Pancreas (tissue), 10 donors: ENCODE measurements at regions not wholly inside any gene's neighbourhood (a gene's known extent, or its start where the extent isn't known, plus 50 kb on each side); places are given as distances from the start of the nearest gene placed in this dataset.

Source experiments
- ATAC-seq, 4 donors: fragments of 200-7000 bp; cut with Tn5 transposase; one replicate each; pipeline versions ENCODE4 v1.8.0 to v1.9.1; 2020; ENCODE audit warnings: mild to moderate bottlenecking in 4 of 4, moderate library complexity in 4 of 4
- DNase-seq, 6 donors: peaks; one replicate each; pipeline ENCODE4 v3.0.0-alpha.2; 2020
- FAIRE-seq: peaks from 2 replicates; lab custom pipeline; 2012; peaks lifted over from hg19 to GRCh38; lab: Jason Lieb, UNC
- H3K27ac ChIP-seq, 4 donors: fragments of 200-600 bp; sonication (generic); 1 replicate in 3 of 4; 2 replicates in 1 of 4; pipeline versions ENCODE4 v1.5.0 to v1.8.0; 2020
- H3K27me3 ChIP-seq, 4 donors: fragments of 200-600 bp; one replicate each; pipeline ENCODE4 v1.8.0; 2021
- H3K36me3 ChIP-seq, 3 donors: fragments of 200-600 bp; sonication (generic) in 1 of 3; one replicate each; pipeline versions ENCODE4 v1.5.0 to v1.8.0; 2020 to 2021
- H3K4me1 ChIP-seq, 3 donors: fragments of 200-600 bp; one replicate each; pipeline ENCODE4 v1.8.0; 2021
- H3K4me3 ChIP-seq, 4 donors: fragments of 200-600 bp; sonication (generic) in 2 of 4; one replicate each; pipeline versions ENCODE4 v1.5.0 to v1.8.0; 2020 to 2021
- H3K9me3 ChIP-seq, 4 donors: fragments of 200-600 bp; one replicate each; pipeline ENCODE4 v1.8.0; 2021
- WGBS, 2 donors: extraction: QIAGEN DNeasy Blood & Tissue Kit; methylation state at CpG; one replicate each; pipeline ENCODE4 v1.1.7; 2013; 5-methylcytosine and 5-hydroxymethylcytosine counted together
- intact Hi-C, 3 donors: fragments of 100-400 bp; cut with DNase I; formaldehyde crosslinking; loops; one replicate each; pipeline versions ENCODE4 v1.11.1 to v1.14.2; 2022
- TF ChIP-seq, protein P1 (sequence below), 4 donors: fragments of 200-600 bp; sonication (generic) in 3 of 4; IDR thresholded peaks; one replicate each; pipeline versions ENCODE4 v1.5.0 to v1.8.0; 2021; ENCODE audit warnings: antibody characterized with exemption in 4 of 4
- donor health status: healthy with polysubstance abuse.
- donor health status: DM: no; HTN: no; CAD: no; lungs with moderate emphysema.
- donor health status: DM: no; HTN: no; CAD: no.
- donor health status: control.
- donor health status: control.
- donor health status: Bipolar disorder and iron deficiency.
- donor health status: DM: yes; HTN: yes; CAD: no.
- donor health status: DM: no; HTN: no; CAD: no.
- donor health status: DM: no; HTN: no; CAD: no.
- donor health status: DM: yes; HTN: yes; CAD: no.

DNA sequence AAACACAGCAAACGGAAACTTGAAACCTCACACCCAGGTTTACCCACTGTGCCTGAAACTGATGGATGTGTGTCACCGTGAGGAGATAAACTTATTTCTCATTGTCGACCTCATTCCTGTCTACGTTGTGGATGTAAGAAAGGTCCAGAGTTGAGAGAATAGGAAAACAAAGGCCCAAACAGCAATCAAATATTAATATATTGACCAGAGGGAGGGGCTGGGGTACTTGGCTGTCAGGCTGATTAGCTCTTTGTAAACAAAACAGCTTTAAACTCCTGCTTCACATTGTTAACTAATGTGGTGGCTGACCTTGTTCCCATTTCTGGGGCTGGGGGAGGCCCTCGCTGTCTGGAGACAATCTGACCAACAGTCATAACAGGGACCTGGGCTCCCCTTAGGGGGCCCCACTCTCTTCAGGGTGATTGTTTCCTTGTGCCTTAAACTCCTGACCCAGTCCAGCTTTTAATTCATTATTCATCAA lies 937.6 kb downstream of the MCTP2 start:
- ATAC-seq (no peak), DNase-seq (no peak), FAIRE-seq (no peak)
- H3K36me3 ChIP-seq: no peaks in the 10 kb centered on the region
- WGBS, 2 donors: 11 to 13% methylated on average over 5 of the region's 5 CpGs
- peaks cover 0 to 4% (median 1%) of the 10 kb centered on the region in 4 donors for H3K27me3 ChIP-seq
- intact Hi-C loops: no loop called here
- H3K4me3 ChIP-seq: no peak overlapping the region
- TF ChIP-seq, protein P1, sequence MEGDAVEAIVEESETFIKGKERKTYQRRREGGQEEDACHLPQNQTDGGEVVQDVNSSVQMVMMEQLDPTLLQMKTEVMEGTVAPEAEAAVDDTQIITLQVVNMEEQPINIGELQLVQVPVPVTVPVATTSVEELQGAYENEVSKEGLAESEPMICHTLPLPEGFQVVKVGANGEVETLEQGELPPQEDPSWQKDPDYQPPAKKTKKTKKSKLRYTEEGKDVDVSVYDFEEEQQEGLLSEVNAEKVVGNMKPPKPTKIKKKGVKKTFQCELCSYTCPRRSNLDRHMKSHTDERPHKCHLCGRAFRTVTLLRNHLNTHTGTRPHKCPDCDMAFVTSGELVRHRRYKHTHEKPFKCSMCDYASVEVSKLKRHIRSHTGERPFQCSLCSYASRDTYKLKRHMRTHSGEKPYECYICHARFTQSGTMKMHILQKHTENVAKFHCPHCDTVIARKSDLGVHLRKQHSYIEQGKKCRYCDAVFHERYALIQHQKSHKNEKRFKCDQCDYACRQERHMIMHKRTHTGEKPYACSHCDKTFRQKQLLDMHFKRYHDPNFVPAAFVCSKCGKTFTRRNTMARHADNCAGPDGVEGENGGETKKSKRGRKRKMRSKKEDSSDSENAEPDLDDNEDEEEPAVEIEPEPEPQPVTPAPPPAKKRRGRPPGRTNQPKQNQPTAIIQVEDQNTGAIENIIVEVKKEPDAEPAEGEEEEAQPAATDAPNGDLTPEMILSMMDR (IDR thresholded peaks at IDR 0.05): no peak
- no peak overlapping the region for H3K27ac ChIP-seq
- no peaks in the 10 kb centered on the region for H3K4me1 ChIP-seq
- no peaks in the 10 kb centered on the region for H3K9me3 ChIP-seq

GRCh38 chr15:95169541-95170459 lies 938.4 kb downstream of the MCTP2 start:
- H3K27ac ChIP-seq: no peak overlapping the region
- DNase-seq (peak in 1 of 6 donors; percentile 12), FAIRE-seq (no peak), ATAC-seq (peak in 3 of 4 donors; percentile 17 to 20 (median 19))
- H3K9me3 ChIP-seq: no peaks in the 10 kb centered on the region
- WGBS, 2 donors: 53 to 60% methylated on average over 31 of the region's 31 CpGs
- no peaks in the 10 kb centered on the region for H3K4me1 ChIP-seq
- peaks cover 0 to 4% (median 1%) of the 10 kb centered on the region in 4 donors for H3K27me3 ChIP-seq
- TF ChIP-seq, protein P1 (IDR thresholded peaks at IDR 0.05): no peak
- H3K36me3 ChIP-seq: no peaks in the 10 kb centered on the region
- H3K4me3 ChIP-seq: no peak overlapping the region
- intact Hi-C loops: no loop called here

DNA sequence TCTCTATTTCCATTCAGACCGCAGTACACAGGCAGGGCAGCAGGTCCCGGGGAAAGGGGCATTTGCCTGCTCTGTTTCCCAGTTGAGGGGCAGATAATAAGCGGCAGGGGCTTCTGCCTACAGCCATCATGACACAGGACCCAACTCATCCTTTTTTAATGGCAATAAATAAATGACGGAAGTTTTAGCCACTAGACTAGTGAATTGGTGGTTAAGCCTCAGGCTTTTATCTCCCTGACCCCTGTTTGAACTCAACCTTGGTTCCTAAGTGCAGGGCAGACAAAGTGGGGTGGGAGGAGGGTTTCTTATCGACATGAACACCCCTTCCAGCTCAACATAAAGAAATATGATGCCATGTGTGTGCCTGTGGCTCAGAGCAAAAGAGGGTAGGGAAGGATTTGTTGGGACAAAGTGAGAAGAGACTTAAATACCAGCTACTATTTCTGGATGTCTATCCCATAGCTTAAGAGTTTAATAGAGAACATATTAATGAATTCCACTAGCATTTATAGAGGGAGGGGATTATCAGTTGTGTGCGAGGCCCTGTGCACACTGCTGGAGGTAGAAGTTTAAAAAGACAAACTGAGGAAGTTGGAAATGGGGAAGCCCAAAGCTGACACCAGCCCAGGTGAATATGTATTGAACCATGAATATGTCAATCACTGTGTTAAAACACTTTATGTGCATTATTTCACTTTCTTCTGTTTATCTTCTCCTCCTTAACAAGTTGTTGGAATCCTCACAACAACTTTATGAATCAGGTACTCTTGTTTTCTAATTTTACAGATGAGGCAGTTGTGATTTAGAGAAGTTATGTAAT lies 939.4 kb downstream of the MCTP2 start:
- H3K36me3 ChIP-seq: no peaks in the 10 kb centered on the region
- no peak overlapping the region for H3K4me3 ChIP-seq
- intact Hi-C loops: no loop called here
- H3K9me3 ChIP-seq: no peaks in the 10 kb centered on the region
- no peaks in the 10 kb centered on the region for H3K4me1 ChIP-seq
- no peak for ATAC-seq
- DNase-seq: no peak
- WGBS, 2 donors: 35 to 38% methylated on average over 6 of the region's 6 CpGs
- peaks cover 0 to 4% (median 1%) of the 10 kb centered on the region in 4 donors for H3K27me3 ChIP-seq
- no peak for FAIRE-seq
- H3K27ac ChIP-seq: no peak overlapping the region
- TF ChIP-seq, protein P1 (IDR thresholded peaks at IDR 0.05): no peak

GRCh38 chr15:95171564-95171963 lies 940.2 kb downstream of the MCTP2 start:
- intact Hi-C loops: no loop called here
- ATAC-seq: no peak
- Histone ChIP-seq H3K4me1 (no peaks in the 10 kb centered on the region), H3K4me3 (no peak overlapping the region), H3K27me3 (peaks cover 0 to 4% (median 1%) of the 10 kb centered on the region in 4 donors), H3K36me3 (no peaks in the 10 kb centered on the region), H3K27ac (no peak overlapping the region), H3K9me3 (no peaks in the 10 kb centered on the region)
- WGBS, 2 donors: 84 to 90% methylated on average over 3 of the region's 3 CpGs
- TF ChIP-seq, protein P1 (IDR thresholded peaks at IDR 0.05): no peak
- no peak for DNase-seq
- no peak for FAIRE-seq
